ENCODE measurements at regions not wholly inside any gene's neighbourhood (a gene's known extent, or its start where the extent isn't known, plus 50 kb on each side); places are given as distances from the start of the nearest gene placed in this dataset.

- Histone ChIP-seq H3K27me3 (replicated peaks in 1 of 4; ENCODE audit: control extremely low read depth in 1 of 4, control insufficient read depth in 3 of 4, insufficient read depth in 4 of 4, low read length in 3 of 4) (no peaks in the 10 kb centered on the region), H3K79me2 (ENCODE audit: control insufficient read depth, insufficient read depth, low read length) (no peaks in the 10 kb centered on the region), H3K4me1 (ENCODE audit: control insufficient read depth in 2 of 2, insufficient read depth in 2 of 2, low read length in 2 of 2) (no peaks in the 10 kb centered on the region), H3K9me3 (ENCODE audit: control extremely low read depth in 1 of 3, control insufficient read depth in 2 of 3, insufficient read depth in 1 of 3, low read length in 2 of 3) (no peaks in the 10 kb centered on the region), H3K9ac (ENCODE audit: low read length) (no peak overlapping the region), H3K4me3 (ENCODE audit: control extremely low read depth in 1 of 5, extremely low read depth in 1 of 5, insufficient read depth in 1 of 5, low read depth in 2 of 5, low read length in 4 of 5) (no peak overlapping the region), H3K27ac (ENCODE audit: low read length in 2 of 2) (no peak overlapping the region), H3K36me3 (replicated peaks in 1 of 2; ENCODE audit: control extremely low read depth in 1 of 2, control insufficient read depth in 1 of 2, extremely low read depth in 1 of 2, insufficient read depth in 2 of 2, low read length in 1 of 2) (no peaks in the 10 kb centered on the region), H2AFZ (ENCODE audit: insufficient read depth, low read depth, low read length, poor library complexity, severe bottlenecking) (no peak overlapping the region), H4K20me1 (ENCODE audit: control insufficient read depth, insufficient read depth, low read length, poor library complexity, severe bottlenecking) (no peaks in the 10 kb centered on the region), H3K4me2 (replicated peaks; ENCODE audit: low read depth, low read length, poor library complexity, severe bottlenecking) (no peak overlapping the region)
- ATAC-seq (ENCODE audit: low read depth) (no peak), DNase-seq (no peak)
- Mint-ChIP-seq H3K4me1 (no peaks in the 10 kb centered on the region), H3K27me3 (peaks cover 5% of the 10 kb centered on the region), H3K9me3 (ENCODE audit: insufficient read depth) (peaks cover 5% of the 10 kb centered on the region), H3K4me3 (no peak overlapping the region), H3K27ac (no peak overlapping the region)
- ChIA-PET CTCF (no interaction called here), POLR2A (no interaction called here)
- TF ChIP-seq EZH2 (IDR thresholded peaks at IDR 0.05; ENCODE audit: borderline replicate concordance, insufficient read depth, low read depth, low read length, poor library complexity, severe bottlenecking) (no peak), CTCF (IDR thresholded peaks at IDR 0.05) (no peak)
- WGBS (ENCODE audit: insufficient coverage), result 100% methylated on average over 1 of the region's 4 CpGs
- intact Hi-C loops (cut with micrococcal nuclease), result no loop called here
Observed at GRCh38 chr5:61245486-61245885, 83.2 kb upstream of the SMIM15 start.

GRCh38 chr5:61245936-61246335 is 83.7 kb upstream of the SMIM15 start:
- DNase-seq (no peak), ATAC-seq (ENCODE audit: low read depth) (no peak)
- no peak overlapping the region for H3K27ac ChIP-seq (ENCODE audit: low read length in 2 of 2)
- no peaks in the 10 kb centered on the region for H3K27me3 ChIP-seq (replicated peaks in 1 of 4; ENCODE audit: control extremely low read depth in 1 of 4, control insufficient read depth in 3 of 4, insufficient read depth in 4 of 4, low read length in 3 of 4)
- no peak overlapping the region for H3K4me2 ChIP-seq (replicated peaks; ENCODE audit: low read depth, low read length, poor library complexity, severe bottlenecking)
- Mint-ChIP-seq H3K4me1 (no peaks in the 10 kb centered on the region), H3K4me3 (no peak overlapping the region), H3K9me3 (ENCODE audit: insufficient read depth) (peaks cover 5% of the 10 kb centered on the region), H3K27ac (no peak overlapping the region), H3K27me3 (peaks cover 5% of the 10 kb centered on the region)
- H4K20me1 ChIP-seq (ENCODE audit: control insufficient read depth, insufficient read depth, low read length, poor library complexity, severe bottlenecking), result no peaks in the 10 kb centered on the region
- H3K9me3 ChIP-seq (ENCODE audit: control extremely low read depth in 1 of 3, control insufficient read depth in 2 of 3, insufficient read depth in 1 of 3, low read length in 2 of 3), result no peaks in the 10 kb centered on the region
- POLR2A ChIA-PET, result no interaction called here
- H2AFZ ChIP-seq (ENCODE audit: insufficient read depth, low read depth, low read length, poor library complexity, severe bottlenecking), result no peak overlapping the region
- no peak overlapping the region for H3K9ac ChIP-seq (ENCODE audit: low read length)
- no peaks in the 10 kb centered on the region for H3K79me2 ChIP-seq (ENCODE audit: control insufficient read depth, insufficient read depth, low read length)
- H3K36me3 ChIP-seq (replicated peaks in 1 of 2; ENCODE audit: control extremely low read depth in 1 of 2, control insufficient read depth in 1 of 2, extremely low read depth in 1 of 2, insufficient read depth in 2 of 2, low read length in 1 of 2), result no peaks in the 10 kb centered on the region
- H3K4me3 ChIP-seq (ENCODE audit: control extremely low read depth in 1 of 5, extremely low read depth in 1 of 5, insufficient read depth in 1 of 5, low read depth in 2 of 5, low read length in 4 of 5), result no peak overlapping the region
- intact Hi-C loops (cut with micrococcal nuclease), result no loop called here
- TF ChIP-seq EZH2 (IDR thresholded peaks at IDR 0.05; ENCODE audit: borderline replicate concordance, insufficient read depth, low read depth, low read length, poor library complexity, severe bottlenecking) (no peak), CTCF (IDR thresholded peaks at IDR 0.05) (no peak)
- H3K4me1 ChIP-seq (ENCODE audit: control insufficient read depth in 2 of 2, insufficient read depth in 2 of 2, low read length in 2 of 2), result no peaks in the 10 kb centered on the region
- WGBS (ENCODE audit: insufficient coverage), result 90% methylated on average over 6 of the region's 9 CpGs
- CTCF ChIA-PET, result no interaction called here
